ENCODE measurements at regions not wholly inside any gene's neighbourhood (a gene's known extent, or its start where the extent isn't known, plus 50 kb on each side); places are given as distances from the start of the nearest gene placed in this dataset.

- Histone ChIP-seq H3K27me3 (ENCODE audit: control insufficient read depth, insufficient read depth, low read length) (no peaks in the 10 kb centered on the region), H3K27ac (ENCODE audit: low read length) (no peak overlapping the region), H3K4me1 (ENCODE audit: control insufficient read depth, insufficient read depth, low read length) (no peaks in the 10 kb centered on the region), H3K4me3 (ENCODE audit: low read length) (no peak overlapping the region), H3K9me3 (ENCODE audit: control insufficient read depth, insufficient read depth, low read length) (peaks cover 18% of the 10 kb centered on the region), H3K36me3 (ENCODE audit: control insufficient read depth, insufficient read depth, low read length) (no peaks in the 10 kb centered on the region)
- DNase-seq (no peak), ATAC-seq (no peak)
- Mint-ChIP-seq H3K4me3 (no peak overlapping the region), H3K27ac (no peak overlapping the region), H3K36me3 (peaks cover 7% of the 10 kb centered on the region), H3K4me1 (no peaks in the 10 kb centered on the region), H3K27me3 (ENCODE audit: low read depth in 2 of 2) (no peaks in the 10 kb centered on the region), H3K9me3 (peaks cover 11 to 22% of the 10 kb centered on the region in 2 donors)
- WGBS (ENCODE audit: insufficient coverage), result 86% methylated on average over 6 of the region's 6 CpGs
- intact Hi-C loops (cut with micrococcal nuclease), result no loop called here
- TF ChIP-seq CTCF (IDR thresholded peaks at IDR 0.05), result no peak
These were observed 520.4 kb downstream of the RWDD3 start for GRCh38 chr1:95754412-95754811.

GRCh38 chr1:95766036-95766435 lies 532.0 kb downstream of the RWDD3 start:
- no peak for DNase-seq
- ATAC-seq, result no peak
- no peaks in the 10 kb centered on the region for H3K4me1 Mint-ChIP-seq
- no peak overlapping the region for H3K4me3 Mint-ChIP-seq
- H3K27me3 Mint-ChIP-seq (ENCODE audit: low read depth in 2 of 2), result no peaks in the 10 kb centered on the region
- Histone ChIP-seq H3K27me3 (ENCODE audit: control insufficient read depth, insufficient read depth, low read length) (no peaks in the 10 kb centered on the region), H3K4me1 (ENCODE audit: control insufficient read depth, insufficient read depth, low read length) (no peaks in the 10 kb centered on the region), H3K4me3 (ENCODE audit: low read length) (no peak overlapping the region), H3K36me3 (ENCODE audit: control insufficient read depth, insufficient read depth, low read length) (no peaks in the 10 kb centered on the region), H3K27ac (ENCODE audit: low read length) (no peak overlapping the region), H3K9me3 (ENCODE audit: control insufficient read depth, insufficient read depth, low read length) (peaks cover 12% of the 10 kb centered on the region)
- peaks cover 14 to 18% of the 10 kb centered on the region in 2 donors for H3K9me3 Mint-ChIP-seq
- no peak overlapping the region for H3K27ac Mint-ChIP-seq
- no peak for TF ChIP-seq CTCF (IDR thresholded peaks at IDR 0.05)
- no CpG with 5 or more reads among the region's 1 CpG for WGBS (ENCODE audit: insufficient coverage)
- intact Hi-C loops (cut with micrococcal nuclease), result no loop called here
- H3K36me3 Mint-ChIP-seq, result no peaks in the 10 kb centered on the region

- H3K27ac ChIP-seq (ENCODE audit: low read length), result no peak overlapping the region
- Mint-ChIP-seq H3K9me3 (peaks cover 16 to 18% of the 10 kb centered on the region in 2 donors), H3K4me1 (no peaks in the 10 kb centered on the region), H3K36me3 (no peaks in the 10 kb centered on the region), H3K4me3 (no peak overlapping the region), H3K27ac (no peak overlapping the region), H3K27me3 (ENCODE audit: low read depth in 2 of 2) (no peaks in the 10 kb centered on the region)
- H3K27me3 ChIP-seq (ENCODE audit: control insufficient read depth, insufficient read depth, low read length), result no peaks in the 10 kb centered on the region
- no peaks in the 10 kb centered on the region for H3K4me1 ChIP-seq (ENCODE audit: control insufficient read depth, insufficient read depth, low read length)
- ATAC-seq (no peak), DNase-seq (no peak)
- whole genome bisulfite sequencing (ENCODE audit: insufficient coverage), result 18% methylated on average over 2 of the region's 2 CpGs
- H3K36me3 ChIP-seq (ENCODE audit: control insufficient read depth, insufficient read depth, low read length), result no peaks in the 10 kb centered on the region
- no peak overlapping the region for H3K4me3 ChIP-seq (ENCODE audit: low read length)
- TF ChIP-seq CTCF (IDR thresholded peaks at IDR 0.05), result no peak
- intact Hi-C loops (cut with micrococcal nuclease), result no loop called here
- peaks cover 5% of the 10 kb centered on the region for H3K9me3 ChIP-seq (ENCODE audit: control insufficient read depth, insufficient read depth, low read length)
These were observed 536.6 kb downstream of the RWDD3 start for GRCh38 chr1:95770581-95770980.

GRCh38 chr1:95778217-95778616 lies 544.2 kb downstream of the RWDD3 start:
- ATAC-seq (no peak), DNase-seq (no peak)
- H3K36me3 ChIP-seq (ENCODE audit: control insufficient read depth, insufficient read depth, low read length), result no peaks in the 10 kb centered on the region
- Mint-ChIP-seq H3K4me1 (no peaks in the 10 kb centered on the region), H3K36me3 (no peaks in the 10 kb centered on the region), H3K4me3 (no peak overlapping the region), H3K27me3 (ENCODE audit: low read depth in 2 of 2) (no peaks in the 10 kb centered on the region), H3K27ac (no peak overlapping the region), H3K9me3 (peaks cover 11 to 26% of the 10 kb centered on the region in 2 donors)
- intact Hi-C loops (cut with micrococcal nuclease), result no loop called here
- H3K4me3 ChIP-seq (ENCODE audit: low read length), result no peak overlapping the region
- peaks cover 6% of the 10 kb centered on the region for H3K9me3 ChIP-seq (ENCODE audit: control insufficient read depth, insufficient read depth, low read length)
- H3K4me1 ChIP-seq (ENCODE audit: control insufficient read depth, insufficient read depth, low read length), result no peaks in the 10 kb centered on the region
- WGBS (ENCODE audit: insufficient coverage), result no CpG with 5 or more reads among the region's 2 CpGs
- no peak for TF ChIP-seq CTCF (IDR thresholded peaks at IDR 0.05)
- no peaks in the 10 kb centered on the region for H3K27me3 ChIP-seq (ENCODE audit: control insufficient read depth, insufficient read depth, low read length)
- no peak overlapping the region for H3K27ac ChIP-seq (ENCODE audit: low read length)
